ENCODE measurements at regions not wholly inside any gene's neighbourhood (a gene's known extent, or its start where the extent isn't known, plus 50 kb on each side); places are given as distances from the start of the nearest gene placed in this dataset.

DNA sequence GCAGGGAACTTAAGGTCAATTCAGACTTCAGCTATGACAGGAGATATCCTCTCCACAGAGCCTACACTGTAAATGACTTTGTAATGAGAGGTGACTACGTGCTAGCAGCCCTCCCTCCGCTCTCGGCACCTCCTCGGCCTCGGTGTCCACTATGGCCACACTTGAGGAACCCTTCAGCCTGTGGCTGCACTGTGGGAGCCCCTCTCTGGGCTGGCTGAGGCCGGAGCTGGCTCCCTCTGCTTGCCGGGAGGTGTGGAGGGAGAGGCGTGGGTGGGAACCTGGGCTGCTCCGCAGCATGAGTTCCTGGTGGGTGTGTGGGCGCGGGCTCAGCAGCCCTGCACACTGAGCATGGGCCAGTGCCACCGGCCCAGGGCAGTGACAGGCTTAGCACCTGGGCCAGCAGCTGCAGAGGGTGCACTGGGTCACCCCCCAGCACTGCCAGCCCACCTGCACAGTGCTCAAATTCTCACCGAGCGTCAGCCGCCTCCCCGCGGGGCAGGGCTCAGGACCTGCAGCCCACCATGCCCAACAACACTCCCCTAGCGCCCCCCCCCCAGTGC is 137.6 kb upstream of the SPACA7 start:
- H3K4me3 ChIP-seq = no peak overlapping the region
- DNase-seq (ENCODE audit: low spot score in 2 of 2) = no peak
- no peaks in the 10 kb centered on the region for H3K4me1 ChIP-seq
- TF ChIP-seq POLR2A (IDR thresholded peaks at IDR 0.05) = no peak
- no peak for TF ChIP-seq EP300 (IDR thresholded peaks at IDR 0.05)
- TF ChIP-seq, protein P1, sequence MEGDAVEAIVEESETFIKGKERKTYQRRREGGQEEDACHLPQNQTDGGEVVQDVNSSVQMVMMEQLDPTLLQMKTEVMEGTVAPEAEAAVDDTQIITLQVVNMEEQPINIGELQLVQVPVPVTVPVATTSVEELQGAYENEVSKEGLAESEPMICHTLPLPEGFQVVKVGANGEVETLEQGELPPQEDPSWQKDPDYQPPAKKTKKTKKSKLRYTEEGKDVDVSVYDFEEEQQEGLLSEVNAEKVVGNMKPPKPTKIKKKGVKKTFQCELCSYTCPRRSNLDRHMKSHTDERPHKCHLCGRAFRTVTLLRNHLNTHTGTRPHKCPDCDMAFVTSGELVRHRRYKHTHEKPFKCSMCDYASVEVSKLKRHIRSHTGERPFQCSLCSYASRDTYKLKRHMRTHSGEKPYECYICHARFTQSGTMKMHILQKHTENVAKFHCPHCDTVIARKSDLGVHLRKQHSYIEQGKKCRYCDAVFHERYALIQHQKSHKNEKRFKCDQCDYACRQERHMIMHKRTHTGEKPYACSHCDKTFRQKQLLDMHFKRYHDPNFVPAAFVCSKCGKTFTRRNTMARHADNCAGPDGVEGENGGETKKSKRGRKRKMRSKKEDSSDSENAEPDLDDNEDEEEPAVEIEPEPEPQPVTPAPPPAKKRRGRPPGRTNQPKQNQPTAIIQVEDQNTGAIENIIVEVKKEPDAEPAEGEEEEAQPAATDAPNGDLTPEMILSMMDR (IDR thresholded peaks at IDR 0.05) = no peak
- no peak overlapping the region for H3K27ac ChIP-seq
- H3K27me3 ChIP-seq = no peaks in the 10 kb centered on the region
- H3K36me3 ChIP-seq = no peaks in the 10 kb centered on the region
- 85 to 95% methylated on average over 3 to 6 of the region's 18 CpGs for WGBS, 2 donors
- peaks cover 0 to 13% (median 0%) of the 10 kb centered on the region in 4 donors for H3K9me3 ChIP-seq

DNA sequence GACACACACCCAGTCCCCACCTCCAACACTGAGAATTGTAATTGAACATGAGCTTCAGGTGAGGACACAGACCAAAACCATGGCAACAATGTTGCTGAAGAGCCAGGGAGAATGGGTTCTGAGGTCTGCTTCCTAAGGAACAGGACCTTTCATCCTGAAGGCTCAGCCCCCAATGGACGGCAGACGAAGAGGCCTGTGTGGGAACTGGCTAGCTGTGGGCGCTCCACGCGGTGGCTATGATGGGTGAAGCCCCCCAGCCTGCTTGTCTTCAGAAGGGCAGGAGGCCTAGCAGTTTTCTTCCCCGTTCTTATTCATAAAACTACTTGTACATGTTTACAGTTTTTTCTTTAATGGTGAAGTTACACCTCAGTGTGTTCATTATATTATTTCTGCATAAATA is 136.1 kb upstream of the SPACA7 start:
- no peak for DNase-seq (ENCODE audit: low spot score in 2 of 2)
- WGBS, 2 donors = 75 to 82% methylated on average over 6 of the region's 6 CpGs

DNA sequence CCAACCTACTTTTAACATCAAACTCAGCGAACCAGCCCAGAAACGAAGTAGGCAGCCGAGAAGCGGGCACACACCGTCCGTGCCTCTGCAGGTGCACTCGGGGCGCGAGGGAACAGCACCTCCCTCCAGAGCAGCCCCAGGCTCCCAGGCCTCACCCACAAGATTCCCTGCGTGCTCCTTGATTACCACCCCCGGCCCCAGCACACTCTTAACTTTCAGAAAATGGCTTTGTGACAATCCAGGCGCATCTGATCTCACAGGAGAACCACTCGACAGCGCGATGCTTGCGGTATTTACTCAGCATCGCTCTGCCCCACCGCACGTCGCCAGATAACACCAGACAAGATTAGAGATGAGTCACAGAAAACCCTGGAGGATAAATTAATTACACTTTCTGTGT is 134.9 kb upstream of the SPACA7 start:
- no peak for TF ChIP-seq EP300 (IDR thresholded peaks at IDR 0.05)
- TF ChIP-seq POLR2A (IDR thresholded peaks at IDR 0.05) = no peak
- TF ChIP-seq, protein P1 (IDR thresholded peaks at IDR 0.05) = no peak
- Histone ChIP-seq H3K9me3 (peaks cover 0 to 17% (median 0%) of the 10 kb centered on the region in 4 donors), H3K27ac (no peak overlapping the region), H3K27me3 (no peaks in the 10 kb centered on the region), H3K4me1 (no peaks in the 10 kb centered on the region), H3K4me3 (no peak overlapping the region), H3K36me3 (no peaks in the 10 kb centered on the region)
- DNase-seq (ENCODE audit: low spot score in 2 of 2) = no peak
- WGBS, 2 donors = 74 to 75% methylated on average over 20 of the region's 20 CpGs

More for the DNA sequence above, 136.1 kb upstream of the SPACA7 start:
- H3K36me3 ChIP-seq = no peaks in the 10 kb centered on the region
- H3K4me3 ChIP-seq = no peak overlapping the region
- no peak overlapping the region for H3K27ac ChIP-seq
- no peaks in the 10 kb centered on the region for H3K27me3 ChIP-seq
- no peaks in the 10 kb centered on the region for H3K4me1 ChIP-seq
- no peak for TF ChIP-seq POLR2A (IDR thresholded peaks at IDR 0.05)
- no peak for TF ChIP-seq EP300 (IDR thresholded peaks at IDR 0.05)
- TF ChIP-seq, protein P1 (IDR thresholded peaks at IDR 0.05) = no peak
- H3K9me3 ChIP-seq = peaks cover 0 to 13% (median 0%) of the 10 kb centered on the region in 4 donors

DNA sequence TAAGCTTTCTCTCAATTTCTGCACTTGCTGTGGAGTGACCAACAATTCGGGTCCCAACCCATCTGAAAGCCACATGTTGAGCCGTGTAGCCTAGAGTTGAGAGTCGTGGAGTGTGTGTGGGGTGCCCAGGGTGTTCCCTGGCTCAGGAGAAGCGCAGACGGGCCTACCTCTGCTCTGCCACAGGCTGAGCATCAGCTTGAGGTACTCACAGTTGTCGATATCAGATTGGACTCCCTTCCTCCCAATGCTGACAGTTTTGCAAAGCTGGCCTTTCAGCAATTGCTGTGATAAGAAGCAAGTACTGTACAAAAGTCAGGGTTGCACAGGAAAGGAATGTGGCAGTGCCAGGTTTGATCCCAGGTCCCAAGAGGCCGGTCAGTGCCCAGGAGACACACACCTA is 133.4 kb upstream of the SPACA7 start:
- Histone ChIP-seq H3K27me3 (no peaks in the 10 kb centered on the region), H3K27ac (no peak overlapping the region), H3K4me1 (no peaks in the 10 kb centered on the region), H3K36me3 (no peaks in the 10 kb centered on the region), H3K9me3 (peaks cover 0 to 17% (median 0%) of the 10 kb centered on the region in 4 donors), H3K4me3 (no peak overlapping the region)
- no peak for DNase-seq (ENCODE audit: low spot score in 2 of 2)
- 77 to 84% methylated on average over 7 of the region's 7 CpGs for WGBS, 2 donors
- TF ChIP-seq, protein P1 (IDR thresholded peaks at IDR 0.05) = no peak
- TF ChIP-seq EP300 (IDR thresholded peaks at IDR 0.05) (no peak), POLR2A (IDR thresholded peaks at IDR 0.05) (no peak)

DNA sequence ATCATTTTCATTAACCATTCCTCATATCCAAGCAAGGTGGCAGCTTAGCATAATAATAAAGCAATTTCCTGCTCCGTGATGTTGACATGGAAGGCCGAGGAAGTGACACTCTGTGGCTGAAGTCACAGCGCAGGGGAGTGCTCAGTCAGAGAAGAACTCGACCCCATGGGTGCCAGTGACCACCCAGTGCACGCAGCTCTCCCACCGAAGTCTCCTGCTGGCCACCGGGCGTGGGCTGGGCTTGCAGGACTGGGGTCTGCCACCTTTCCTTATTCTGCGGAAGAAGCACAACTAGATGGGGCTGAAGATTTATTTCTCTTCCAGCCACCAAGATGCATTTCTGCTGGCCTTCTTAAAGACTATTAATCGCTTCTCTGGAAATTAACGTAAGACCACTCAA is 132.1 kb upstream of the SPACA7 start:
- Histone ChIP-seq H3K36me3 (no peaks in the 10 kb centered on the region), H3K4me1 (no peaks in the 10 kb centered on the region), H3K9me3 (peaks cover 0 to 4% (median 0%) of the 10 kb centered on the region in 4 donors), H3K4me3 (no peak overlapping the region), H3K27me3 (no peaks in the 10 kb centered on the region), H3K27ac (no peak overlapping the region)
- no peak for DNase-seq (ENCODE audit: low spot score in 2 of 2)
- TF ChIP-seq POLR2A (IDR thresholded peaks at IDR 0.05) = no peak
- TF ChIP-seq EP300 (IDR thresholded peaks at IDR 0.05) = no peak
- WGBS, 2 donors = 75 to 82% methylated on average over 11 of the region's 11 CpGs
